Activated CD8-positive, alpha-beta T cell treated with anti-CD3 and anti-CD28 coated beads, Interleukin-2, amount 10 ng/mL, durations not matched to agents 7 days and 5 days (primary cell): ENCODE measurements at regions not wholly inside any gene's neighbourhood (a gene's known extent, or its start where the extent isn't known, plus 50 kb on each side); places are given as distances from the start of the nearest gene placed in this dataset.

Source experiments
- ATAC-seq: fragments of 150-1000 bp; cut with Tn5 transposase; one replicate; pipeline ENCODE4 v1.10.0; 2021; ENCODE audit warnings: moderate library complexity
- CTCF ChIA-PET: fragments of 350-600 bp; sonication (Branson Sonifier 250); formaldehyde crosslinking; loops from one replicate; lab custom pipeline; 2021; ENCODE audit warnings: antibody characterized with exemption; lab: Charles Lee
- POLR2A ChIA-PET: fragments of 350-600 bp; sonication (Branson Sonifier 250); formaldehyde crosslinking; loops from one replicate; lab custom pipeline; 2021; ENCODE audit warnings: antibody characterized with exemption; lab: Charles Lee
- DNase-seq: peaks from one replicate; pipeline ENCODE4 v3.0.0-alpha.2; 2020
- H3K27ac Mint-ChIP-seq: one replicate; pipeline ENCODE4 v1.8.0; 2021; ENCODE audit warnings: mild to moderate bottlenecking, mixed read lengths
- H3K27me3 Mint-ChIP-seq: one replicate; pipeline ENCODE4 v1.8.0; 2021; ENCODE audit warnings: low read depth, mixed read lengths
- H3K36me3 Mint-ChIP-seq: one replicate; pipeline ENCODE4 v1.8.0; 2021; ENCODE audit warnings: low read depth, mixed read lengths
- H3K4me1 Mint-ChIP-seq: one replicate; pipeline ENCODE4 v1.8.0; 2021; ENCODE audit warnings: low read depth, mixed read lengths
- H3K4me3 Mint-ChIP-seq: one replicate; pipeline ENCODE4 v1.8.0; 2021; ENCODE audit warnings: mild to moderate bottlenecking, mixed read lengths
- H3K9me3 Mint-ChIP-seq: one replicate; pipeline ENCODE4 v1.8.0; 2022; ENCODE audit warnings: mixed read lengths; ENCODE audit not compliant: insufficient read depth

DNA sequence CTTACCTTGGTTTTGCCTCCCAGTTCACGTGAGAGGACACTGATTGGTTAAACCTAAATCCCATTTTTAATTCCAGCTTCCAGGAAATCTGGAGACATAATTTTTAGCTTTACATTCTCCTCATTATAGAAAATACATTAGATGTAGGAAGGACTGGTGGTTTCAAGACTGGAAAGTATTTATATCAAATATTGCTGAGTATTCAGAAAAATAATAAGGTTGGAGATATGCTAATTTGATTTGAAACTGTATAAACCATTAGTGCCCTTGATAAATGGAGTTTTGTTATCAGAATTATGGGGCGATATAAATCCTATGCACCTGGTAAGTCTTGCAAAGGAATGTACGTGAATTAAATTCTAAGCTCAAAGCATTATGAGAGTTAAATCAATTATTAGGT lies 218.0 kb upstream of the ADGRL4 start:
- H3K27me3 Mint-ChIP-seq = no peaks in the 10 kb centered on the region
- peaks cover 5% of the 10 kb centered on the region for H3K9me3 Mint-ChIP-seq
- no peaks in the 10 kb centered on the region for H3K4me1 Mint-ChIP-seq
- H3K27ac Mint-ChIP-seq = no peak overlapping the region
- ATAC-seq (no peak), DNase-seq (no peak)
- CTCF ChIA-PET = no interaction called here
- no peaks in the 10 kb centered on the region for H3K36me3 Mint-ChIP-seq
- POLR2A ChIA-PET = no interaction called here
- no peak overlapping the region for H3K4me3 Mint-ChIP-seq

DNA sequence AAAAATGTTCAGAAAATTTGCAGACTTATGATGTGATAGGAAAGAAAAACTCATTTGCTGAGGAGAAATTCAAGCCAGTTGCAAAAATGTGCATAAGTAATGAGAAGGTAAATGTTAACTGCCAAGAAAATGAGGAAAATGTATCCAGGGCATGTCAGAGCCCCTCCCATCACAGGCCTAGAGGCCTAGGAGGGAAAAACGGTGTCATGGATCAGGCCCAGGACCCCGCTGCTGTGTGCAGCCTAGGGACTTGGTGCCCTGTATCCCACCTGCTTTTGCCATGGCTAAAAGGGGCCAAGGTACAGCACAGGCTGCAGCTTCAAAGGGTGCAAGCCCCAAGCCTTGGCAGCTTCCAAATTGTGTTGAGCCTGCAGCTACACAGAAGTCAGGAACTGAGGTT lies 214.0 kb upstream of the ADGRL4 start:
- no peak for DNase-seq
- ChIA-PET CTCF (no interaction called here), POLR2A (no interaction called here)
- no peaks in the 10 kb centered on the region for H3K4me1 Mint-ChIP-seq
- no peak for ATAC-seq
- no peak overlapping the region for H3K27ac Mint-ChIP-seq
- H3K36me3 Mint-ChIP-seq = no peaks in the 10 kb centered on the region
- no peaks in the 10 kb centered on the region for H3K9me3 Mint-ChIP-seq
- no peaks in the 10 kb centered on the region for H3K27me3 Mint-ChIP-seq
- no peak overlapping the region for H3K4me3 Mint-ChIP-seq

DNA sequence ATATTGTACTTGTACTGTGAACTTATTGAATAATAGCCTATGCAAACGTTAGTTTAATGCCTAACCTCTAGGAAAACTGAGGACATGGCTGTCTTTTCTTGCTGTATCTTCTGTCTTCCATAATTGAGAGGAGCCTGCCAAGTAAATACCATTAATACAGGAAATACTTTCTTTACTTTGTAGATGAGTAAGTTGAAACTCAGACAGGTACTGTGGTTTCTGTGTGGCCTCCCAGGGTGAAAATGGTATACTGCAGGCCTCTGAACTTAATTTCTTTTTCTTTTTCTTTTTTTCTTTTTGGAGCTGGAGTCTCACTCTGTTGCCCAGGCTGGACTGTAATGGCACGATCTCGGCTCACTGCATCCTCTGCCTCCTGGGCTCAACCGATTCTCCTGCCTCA lies 208.8 kb upstream of the ADGRL4 start:
- CTCF ChIA-PET = no interaction called here
- H3K27ac Mint-ChIP-seq = no peak overlapping the region
- POLR2A ChIA-PET = no interaction called here
- H3K9me3 Mint-ChIP-seq = no peaks in the 10 kb centered on the region
- H3K4me3 Mint-ChIP-seq = no peak overlapping the region
- no peaks in the 10 kb centered on the region for H3K27me3 Mint-ChIP-seq
- H3K4me1 Mint-ChIP-seq = no peaks in the 10 kb centered on the region
- no peaks in the 10 kb centered on the region for H3K36me3 Mint-ChIP-seq
- no peak for ATAC-seq
- no peak for DNase-seq

DNA sequence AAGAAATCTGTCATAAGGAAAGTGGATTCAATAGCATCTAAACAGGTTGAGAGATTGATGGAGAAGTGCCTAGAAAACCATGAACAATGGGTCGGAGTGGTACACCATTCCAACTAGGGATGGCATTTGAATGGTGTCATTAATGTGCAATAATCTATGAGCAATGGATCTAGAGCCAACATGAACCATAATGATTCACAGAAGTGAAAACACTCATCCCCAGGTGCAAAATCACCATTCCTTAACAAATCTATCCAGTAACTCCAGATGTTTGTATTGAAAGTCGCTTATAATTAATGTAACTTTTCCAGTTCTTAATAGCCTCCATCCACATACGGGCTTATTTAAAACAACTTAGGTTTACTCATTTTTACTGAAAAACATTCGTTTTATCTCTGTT lies 201.3 kb upstream of the ADGRL4 start:
- ATAC-seq (no peak), DNase-seq (no peak)
- ChIA-PET POLR2A (no interaction called here), CTCF (no interaction called here)
- no peak overlapping the region for H3K27ac Mint-ChIP-seq
- H3K27me3 Mint-ChIP-seq = no peaks in the 10 kb centered on the region
- H3K4me1 Mint-ChIP-seq = no peaks in the 10 kb centered on the region
- H3K9me3 Mint-ChIP-seq = no peaks in the 10 kb centered on the region
- H3K36me3 Mint-ChIP-seq = no peaks in the 10 kb centered on the region
- H3K4me3 Mint-ChIP-seq = no peak overlapping the region

DNA sequence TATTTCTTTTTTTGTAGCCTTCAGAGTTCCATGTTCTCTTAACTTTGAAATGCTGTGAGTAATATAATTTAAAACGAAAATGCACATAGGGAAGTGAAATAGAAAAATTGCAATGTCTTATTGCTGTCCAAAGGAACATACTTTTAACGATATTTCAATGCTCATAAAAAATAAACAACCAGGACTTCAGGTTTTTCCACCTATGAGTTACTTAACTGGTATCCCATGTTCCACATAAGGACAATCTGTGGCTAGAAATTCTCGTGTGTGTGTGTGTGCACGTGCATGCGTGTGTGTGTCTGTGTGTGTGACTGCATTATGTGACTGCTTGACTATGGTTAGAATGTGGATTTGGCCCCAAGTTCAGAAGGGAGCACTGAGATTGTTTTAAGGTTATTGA lies 200.8 kb upstream of the ADGRL4 start:
- Mint-ChIP-seq H3K36me3 (no peaks in the 10 kb centered on the region), H3K27me3 (no peaks in the 10 kb centered on the region), H3K4me3 (no peak overlapping the region), H3K4me1 (no peaks in the 10 kb centered on the region), H3K9me3 (no peaks in the 10 kb centered on the region), H3K27ac (no peak overlapping the region)
- DNase-seq (no peak), ATAC-seq (no peak)
- POLR2A ChIA-PET = no interaction called here
- CTCF ChIA-PET = no interaction called here

DNA sequence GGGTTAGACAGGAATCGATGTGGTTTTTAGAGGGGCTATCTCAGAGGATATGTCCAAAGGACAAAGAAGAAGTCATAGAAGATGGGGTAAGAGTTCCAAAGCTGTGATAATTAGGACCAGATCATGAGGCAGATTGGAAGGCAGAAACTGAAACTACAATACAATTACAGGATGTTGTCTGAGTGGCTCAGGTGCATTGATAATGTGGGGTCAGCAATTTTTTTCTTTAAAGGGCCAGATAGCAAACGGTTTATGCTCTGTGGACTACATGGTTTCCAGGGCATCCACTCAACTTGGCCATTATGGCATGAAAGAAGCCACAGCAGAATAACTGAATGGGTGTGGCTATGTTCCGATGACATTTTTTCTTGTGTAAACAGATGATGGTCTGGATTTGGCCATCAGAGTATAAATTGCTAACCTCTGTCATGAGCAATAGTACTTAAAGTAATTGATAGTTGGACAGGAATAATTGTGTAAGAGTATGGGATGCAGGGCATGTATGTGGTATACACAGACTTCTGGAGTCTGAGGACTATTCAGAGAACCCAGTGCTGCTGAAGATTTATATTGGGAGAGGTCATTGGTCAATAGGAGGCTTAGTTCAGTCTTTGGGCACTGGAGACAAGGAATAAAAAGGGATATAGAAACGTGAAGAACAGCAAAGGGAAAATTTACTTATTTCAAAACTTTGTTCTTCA lies 198.4 kb upstream of the ADGRL4 start:
- no peaks in the 10 kb centered on the region for H3K9me3 Mint-ChIP-seq
- H3K4me3 Mint-ChIP-seq = no peak overlapping the region
- no peaks in the 10 kb centered on the region for H3K36me3 Mint-ChIP-seq
- ATAC-seq = no peak
- POLR2A ChIA-PET = no interaction called here
- no peaks in the 10 kb centered on the region for H3K27me3 Mint-ChIP-seq
- no peak overlapping the region for H3K27ac Mint-ChIP-seq
- CTCF ChIA-PET = no interaction called here
- DNase-seq = no peak
- H3K4me1 Mint-ChIP-seq = no peaks in the 10 kb centered on the region

DNA sequence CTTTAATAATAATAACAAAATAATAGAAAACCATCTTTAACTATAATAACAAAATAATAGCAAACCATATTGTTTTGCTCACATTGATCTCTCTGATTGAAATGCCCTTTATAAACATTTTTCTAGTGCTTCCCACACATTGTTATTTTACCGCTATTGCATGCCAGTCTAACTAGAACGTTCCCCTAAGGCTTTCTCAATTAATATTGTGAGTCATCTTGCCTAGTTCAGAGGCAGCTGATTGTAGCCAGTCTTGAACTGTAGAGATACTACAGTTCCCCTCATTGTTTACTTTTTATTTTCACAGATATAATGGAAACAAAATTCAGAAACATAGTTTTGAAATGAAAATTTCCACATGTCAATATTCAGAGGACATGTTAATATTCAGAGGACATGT lies 192.3 kb upstream of the ADGRL4 start:
- Mint-ChIP-seq H3K27me3 (no peaks in the 10 kb centered on the region), H3K4me3 (no peak overlapping the region), H3K27ac (no peak overlapping the region), H3K4me1 (no peaks in the 10 kb centered on the region), H3K9me3 (no peaks in the 10 kb centered on the region), H3K36me3 (no peaks in the 10 kb centered on the region)
- CTCF ChIA-PET = no interaction called here
- POLR2A ChIA-PET = no interaction called here
- DNase-seq = no peak
- ATAC-seq = no peak

DNA sequence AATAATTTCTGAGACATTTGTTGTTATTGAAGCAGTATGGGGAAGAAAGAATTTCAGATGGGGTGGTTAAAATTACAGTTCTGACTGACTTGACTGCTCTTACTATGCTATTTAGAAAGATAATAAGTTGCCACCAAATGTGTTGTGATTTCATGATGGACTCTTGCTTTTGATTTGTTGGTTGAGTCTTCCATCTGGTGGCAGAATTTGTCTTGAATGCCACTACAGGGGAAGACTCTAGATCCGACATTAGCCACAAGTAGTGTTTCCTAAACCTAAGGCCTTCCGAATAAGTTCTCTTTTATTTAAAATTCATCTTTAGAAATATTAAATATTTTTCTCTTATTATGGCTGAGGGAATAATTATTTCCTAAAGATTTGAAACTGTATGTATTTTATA lies 190.9 kb upstream of the ADGRL4 start:
- H3K36me3 Mint-ChIP-seq = no peaks in the 10 kb centered on the region
- DNase-seq (no peak), ATAC-seq (no peak)
- H3K4me3 Mint-ChIP-seq = no peak overlapping the region
- CTCF ChIA-PET = no interaction called here
- peaks cover under 1% of the 10 kb centered on the region for H3K9me3 Mint-ChIP-seq
- no peak overlapping the region for H3K27ac Mint-ChIP-seq
- no peaks in the 10 kb centered on the region for H3K27me3 Mint-ChIP-seq
- POLR2A ChIA-PET = no interaction called here
- H3K4me1 Mint-ChIP-seq = no peaks in the 10 kb centered on the region

DNA sequence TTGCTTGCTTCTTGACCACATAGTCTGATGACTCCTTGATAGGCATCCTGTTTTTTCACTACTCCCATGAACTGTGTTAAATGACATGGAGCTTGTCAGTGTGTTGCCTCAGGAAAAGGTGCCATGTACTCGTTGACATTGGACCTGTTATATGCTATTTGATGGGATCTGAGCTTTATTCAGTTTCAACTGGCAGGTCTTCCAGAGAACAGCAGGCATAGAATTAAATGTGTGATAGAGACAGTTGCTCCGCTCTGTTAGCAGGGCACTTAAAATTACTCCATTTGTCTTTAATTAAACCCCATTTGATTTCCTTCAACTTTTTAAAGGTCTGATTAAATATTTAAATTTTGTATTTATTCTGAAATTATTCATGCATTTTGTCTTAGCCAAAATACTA lies 189.7 kb upstream of the ADGRL4 start:
- POLR2A ChIA-PET = no interaction called here
- H3K27me3 Mint-ChIP-seq = no peaks in the 10 kb centered on the region

DNA sequence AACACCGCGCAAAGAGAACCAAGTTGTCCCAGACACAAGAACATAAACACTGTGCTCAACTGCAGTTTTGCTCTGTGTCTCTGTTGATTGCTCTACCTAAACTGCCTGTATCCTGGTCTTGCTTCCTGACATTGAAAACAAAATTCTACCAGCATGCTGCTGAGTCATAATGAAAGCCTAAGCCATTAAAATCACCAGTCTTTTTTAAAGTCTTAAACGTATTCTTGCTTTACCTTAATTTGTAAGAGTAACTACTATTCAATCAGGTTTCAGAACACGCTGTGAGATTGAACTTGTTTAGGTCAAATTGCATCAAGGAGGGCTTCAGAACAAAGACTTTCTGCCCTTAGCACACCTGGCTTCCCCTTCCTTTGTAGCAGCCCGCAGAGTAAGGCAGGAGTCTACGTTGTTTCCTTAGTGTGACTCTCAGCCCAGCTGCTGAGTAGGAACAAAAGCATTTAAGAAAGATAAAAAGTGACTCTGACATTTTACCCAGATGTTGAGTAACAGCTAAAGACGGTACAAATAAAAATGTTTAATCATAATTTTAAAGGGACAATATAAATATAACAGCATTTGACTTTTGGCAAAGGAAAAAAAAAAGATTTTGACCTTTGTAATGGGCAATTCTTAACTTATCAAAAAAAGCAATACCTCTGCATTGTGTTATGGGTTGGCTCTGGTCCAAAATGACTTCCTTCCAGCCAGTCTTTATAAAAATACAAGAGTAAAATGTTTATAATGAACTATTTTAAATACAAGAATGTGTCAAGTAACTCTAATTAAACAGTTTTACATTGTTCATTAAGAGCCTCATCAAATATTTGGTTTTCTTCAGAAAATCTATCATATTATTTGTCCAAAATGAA lies 186.9 kb upstream of the ADGRL4 start:
- Mint-ChIP-seq H3K36me3 (no peaks in the 10 kb centered on the region), H3K9me3 (peaks cover 7% of the 10 kb centered on the region), H3K4me1 (no peaks in the 10 kb centered on the region), H3K27me3 (no peaks in the 10 kb centered on the region), H3K4me3 (no peak overlapping the region), H3K27ac (no peak overlapping the region)
- ChIA-PET POLR2A (no interaction called here), CTCF (no interaction called here)
- DNase-seq (no peak), ATAC-seq (no peak)

More for the DNA sequence above, 189.7 kb upstream of the ADGRL4 start:
- Mint-ChIP-seq H3K27ac (no peak overlapping the region), H3K36me3 (no peaks in the 10 kb centered on the region), H3K9me3 (peaks cover 7% of the 10 kb centered on the region), H3K4me3 (no peak overlapping the region), H3K4me1 (no peaks in the 10 kb centered on the region)
- DNase-seq (no peak), ATAC-seq (no peak)
- CTCF ChIA-PET = no interaction called here

DNA sequence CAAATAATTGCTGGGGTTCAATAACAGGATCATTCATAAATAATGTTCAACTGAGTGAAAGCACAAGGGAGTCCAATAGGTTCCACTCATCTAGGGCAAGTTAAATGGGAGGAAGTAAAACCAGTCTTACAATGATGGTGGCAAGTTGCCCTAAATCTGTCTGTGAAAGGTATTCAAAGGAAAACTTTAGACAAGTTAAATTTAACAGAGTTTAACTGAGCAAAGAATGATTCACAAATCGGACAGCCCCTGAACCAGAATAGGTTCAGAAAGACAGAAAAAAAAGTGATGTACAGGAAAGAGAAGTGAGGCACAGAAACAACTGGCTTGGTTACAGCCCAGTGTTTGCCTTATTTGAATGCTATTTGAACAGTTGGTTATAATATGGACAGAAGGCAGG lies 183.5 kb upstream of the ADGRL4 start:
- H3K4me1 Mint-ChIP-seq = no peaks in the 10 kb centered on the region

DNA sequence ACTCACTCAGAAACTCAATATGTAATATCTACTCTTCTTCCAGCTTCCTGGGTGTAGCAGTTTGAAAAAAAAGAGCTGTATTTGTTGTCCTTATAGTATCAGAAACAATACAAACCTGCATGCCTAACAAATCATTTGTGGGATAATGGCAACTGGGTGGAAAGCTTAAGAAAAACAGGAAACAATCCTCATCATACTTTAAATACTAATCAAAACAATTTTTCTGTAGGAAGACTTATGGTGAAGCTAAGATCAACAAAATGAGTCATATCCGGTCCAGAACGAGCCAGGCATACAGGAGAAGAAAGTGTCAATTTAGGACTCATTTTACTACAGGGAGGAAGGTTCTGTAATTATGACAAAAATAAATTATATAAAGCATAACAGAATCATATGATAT lies 181.8 kb upstream of the ADGRL4 start:
- Mint-ChIP-seq H3K27me3 (no peaks in the 10 kb centered on the region), H3K4me3 (no peak overlapping the region), H3K36me3 (no peaks in the 10 kb centered on the region), H3K4me1 (no peaks in the 10 kb centered on the region), H3K9me3 (peaks cover 7% of the 10 kb centered on the region), H3K27ac (no peak overlapping the region)
- ChIA-PET CTCF (no interaction called here), POLR2A (no interaction called here)
- ATAC-seq (no peak), DNase-seq (no peak)

More for the DNA sequence above, 183.5 kb upstream of the ADGRL4 start:
- no peak overlapping the region for H3K4me3 Mint-ChIP-seq
- no peaks in the 10 kb centered on the region for H3K27me3 Mint-ChIP-seq
- peaks cover 7% of the 10 kb centered on the region for H3K9me3 Mint-ChIP-seq
- no peak for ATAC-seq
- ChIA-PET POLR2A (no interaction called here), CTCF (no interaction called here)
- no peak overlapping the region for H3K27ac Mint-ChIP-seq
- DNase-seq = no peak
- H3K36me3 Mint-ChIP-seq = no peaks in the 10 kb centered on the region
